Activated CD4-positive, alpha-beta memory T cell treated with anti-CD3 and anti-CD28 coated beads, Interleukin-2, amount 10 ng/mL, durations not matched to agents 7 days and 5 days (primary cell): ENCODE measurements at regions not wholly inside any gene's neighbourhood (a gene's known extent, or its start where the extent isn't known, plus 50 kb on each side); places are given as distances from the start of the nearest gene placed in this dataset.

Experiments used
- CTCF ChIA-PET: fragments of 350-600 bp; sonication (Branson Sonifier 250); formaldehyde crosslinking; loops from one replicate; lab custom pipeline; 2021; ENCODE audit warnings: antibody characterized with exemption, inconsistent platforms; lab: Charles Lee
- POLR2A ChIA-PET: fragments of 350-600 bp; sonication (Branson Sonifier 250); formaldehyde crosslinking; loops from one replicate; lab custom pipeline; 2021; ENCODE audit warnings: antibody characterized with exemption; lab: Charles Lee
- DNase-seq: peaks from one replicate; pipeline ENCODE4 v3.0.0-alpha.2; 2020
- H3K27ac Mint-ChIP-seq: one replicate; pipeline ENCODE4 v1.8.0; 2021; ENCODE audit warnings: mild to moderate bottlenecking, mixed read lengths
- H3K27me3 Mint-ChIP-seq: one replicate; pipeline ENCODE4 v1.8.0; 2021; ENCODE audit warnings: mixed read lengths
- H3K36me3 Mint-ChIP-seq: one replicate; pipeline ENCODE4 v1.8.0; 2021; ENCODE audit warnings: low read depth, mixed read lengths
- H3K4me1 Mint-ChIP-seq: one replicate; pipeline ENCODE4 v1.8.0; 2021; ENCODE audit warnings: mixed read lengths
- H3K4me3 Mint-ChIP-seq: one replicate; pipeline ENCODE4 v1.8.0; 2021; ENCODE audit warnings: mild to moderate bottlenecking, mixed read lengths
- H3K9me3 Mint-ChIP-seq: one replicate; pipeline ENCODE4 v1.8.0; 2021; ENCODE audit warnings: mixed read lengths

- H3K27me3 Mint-ChIP-seq: no peaks in the 10 kb centered on the region
- H3K4me1 Mint-ChIP-seq: no peaks in the 10 kb centered on the region
- DNase-seq: no peak
- H3K27ac Mint-ChIP-seq: no peak overlapping the region
- POLR2A ChIA-PET: no interaction called here
- H3K36me3 Mint-ChIP-seq: no peaks in the 10 kb centered on the region
- CTCF ChIA-PET: no interaction called here
- H3K4me3 Mint-ChIP-seq: no peak overlapping the region
- H3K9me3 Mint-ChIP-seq: peaks cover 6% of the 10 kb centered on the region
Observed at GRCh38 chr15:96014939-96015338, 315.6 kb upstream of the NR2F2 start.

- H3K27me3 Mint-ChIP-seq: no peaks in the 10 kb centered on the region
- H3K4me3 Mint-ChIP-seq: no peak overlapping the region
- no peaks in the 10 kb centered on the region for H3K36me3 Mint-ChIP-seq
- ChIA-PET POLR2A (no interaction called here), CTCF (no interaction called here)
- H3K4me1 Mint-ChIP-seq: no peaks in the 10 kb centered on the region
- no peak for DNase-seq
- peaks cover 8% of the 10 kb centered on the region for H3K9me3 Mint-ChIP-seq
- H3K27ac Mint-ChIP-seq: no peak overlapping the region
Observed at GRCh38 chr15:96019114-96019513, 311.4 kb upstream of the NR2F2 start.

- Mint-ChIP-seq H3K4me3 (no peak overlapping the region), H3K27ac (no peak overlapping the region), H3K36me3 (no peaks in the 10 kb centered on the region), H3K27me3 (no peaks in the 10 kb centered on the region), H3K9me3 (peaks cover 8% of the 10 kb centered on the region), H3K4me1 (no peaks in the 10 kb centered on the region)
- ChIA-PET POLR2A (no interaction called here), CTCF (no interaction called here)
- DNase-seq: no peak
Observed at GRCh38 chr15:96020133-96020532, 310.4 kb upstream of the NR2F2 start.

- ChIA-PET POLR2A (no interaction called here), CTCF (no interaction called here)
- Mint-ChIP-seq H3K9me3 (peaks cover 7% of the 10 kb centered on the region), H3K36me3 (no peaks in the 10 kb centered on the region), H3K4me1 (no peaks in the 10 kb centered on the region), H3K27me3 (no peaks in the 10 kb centered on the region), H3K27ac (no peak overlapping the region), H3K4me3 (no peak overlapping the region)
- no peak for DNase-seq
Observed at GRCh38 chr15:96020797-96021196, 309.7 kb upstream of the NR2F2 start.

- ChIA-PET POLR2A (no interaction called here), CTCF (no interaction called here)
- no peak for DNase-seq
- Mint-ChIP-seq H3K27ac (no peak overlapping the region), H3K4me1 (no peaks in the 10 kb centered on the region), H3K9me3 (peaks cover 5% of the 10 kb centered on the region), H3K4me3 (no peak overlapping the region), H3K27me3 (no peaks in the 10 kb centered on the region), H3K36me3 (no peaks in the 10 kb centered on the region)
Observed at GRCh38 chr15:96023081-96023480, 307.4 kb upstream of the NR2F2 start.

GRCh38 chr15:96027501-96027900 lies 303.0 kb upstream of the NR2F2 start:
- Mint-ChIP-seq H3K27ac (no peak overlapping the region), H3K27me3 (peaks cover 7% of the 10 kb centered on the region), H3K36me3 (no peaks in the 10 kb centered on the region), H3K4me1 (no peaks in the 10 kb centered on the region), H3K9me3 (peaks cover 2% of the 10 kb centered on the region), H3K4me3 (no peak overlapping the region)
- ChIA-PET POLR2A (no interaction called here), CTCF (no interaction called here)
- no peak for DNase-seq

- CTCF ChIA-PET: no interaction called here
- H3K27me3 Mint-ChIP-seq: peaks cover 7% of the 10 kb centered on the region
- H3K9me3 Mint-ChIP-seq: peaks cover 2% of the 10 kb centered on the region
- no peak overlapping the region for H3K27ac Mint-ChIP-seq
- H3K36me3 Mint-ChIP-seq: no peaks in the 10 kb centered on the region
- no peak for DNase-seq
- H3K4me1 Mint-ChIP-seq: no peaks in the 10 kb centered on the region
- no peak overlapping the region for H3K4me3 Mint-ChIP-seq
- POLR2A ChIA-PET: no interaction called here
Observed at GRCh38 chr15:96028620-96029019, 301.9 kb upstream of the NR2F2 start.

- no peaks in the 10 kb centered on the region for H3K4me1 Mint-ChIP-seq
- POLR2A ChIA-PET: no interaction called here
- H3K36me3 Mint-ChIP-seq: no peaks in the 10 kb centered on the region
- H3K4me3 Mint-ChIP-seq: no peak overlapping the region
- DNase-seq: no peak
- peaks cover 7% of the 10 kb centered on the region for H3K27me3 Mint-ChIP-seq
- CTCF ChIA-PET: no interaction called here
- no peaks in the 10 kb centered on the region for H3K9me3 Mint-ChIP-seq
- no peak overlapping the region for H3K27ac Mint-ChIP-seq
Observed at GRCh38 chr15:96029172-96029571, 301.3 kb upstream of the NR2F2 start.

GRCh38 chr15:96031426-96032110 lies 298.9 kb upstream of the NR2F2 start:
- no peaks in the 10 kb centered on the region for H3K4me1 Mint-ChIP-seq
- H3K27me3 Mint-ChIP-seq: peaks cover 13% of the 10 kb centered on the region
- no peak overlapping the region for H3K4me3 Mint-ChIP-seq
- H3K9me3 Mint-ChIP-seq: no peaks in the 10 kb centered on the region
- ChIA-PET POLR2A (no interaction called here), CTCF (no interaction called here)
- H3K36me3 Mint-ChIP-seq: no peaks in the 10 kb centered on the region
- no peak overlapping the region for H3K27ac Mint-ChIP-seq
- DNase-seq: no peak

- H3K4me3 Mint-ChIP-seq: no peak overlapping the region
- H3K4me1 Mint-ChIP-seq: peaks cover 8% of the 10 kb centered on the region
- DNase-seq: no peak
- H3K27ac Mint-ChIP-seq: no peak overlapping the region
- H3K9me3 Mint-ChIP-seq: no peaks in the 10 kb centered on the region
- H3K27me3 Mint-ChIP-seq: peaks cover 24% of the 10 kb centered on the region
- no peaks in the 10 kb centered on the region for H3K36me3 Mint-ChIP-seq
- POLR2A ChIA-PET: no interaction called here
- CTCF ChIA-PET: no interaction called here
Observed at GRCh38 chr15:96035091-96035490, 295.4 kb upstream of the NR2F2 start.

- no peaks in the 10 kb centered on the region for H3K9me3 Mint-ChIP-seq
- peaks cover 27% of the 10 kb centered on the region for H3K27me3 Mint-ChIP-seq
- no peaks in the 10 kb centered on the region for H3K36me3 Mint-ChIP-seq
- no peak overlapping the region for H3K4me3 Mint-ChIP-seq
- no peak overlapping the region for H3K27ac Mint-ChIP-seq
- ChIA-PET POLR2A (no interaction called here), CTCF (no interaction called here)
- peaks cover 8% of the 10 kb centered on the region for H3K4me1 Mint-ChIP-seq
- DNase-seq: no peak
Observed at GRCh38 chr15:96035635-96036034, 294.9 kb upstream of the NR2F2 start.

GRCh38 chr15:96037584-96037983 lies 292.9 kb upstream of the NR2F2 start:
- Mint-ChIP-seq H3K36me3 (no peaks in the 10 kb centered on the region), H3K27me3 (peaks cover 26% of the 10 kb centered on the region), H3K4me1 (peaks cover 8% of the 10 kb centered on the region), H3K4me3 (no peak overlapping the region), H3K9me3 (no peaks in the 10 kb centered on the region), H3K27ac (no peak overlapping the region)
- DNase-seq: no peak
- ChIA-PET CTCF (no interaction called here), POLR2A (no interaction called here)

- Mint-ChIP-seq H3K9me3 (no peaks in the 10 kb centered on the region), H3K36me3 (no peaks in the 10 kb centered on the region), H3K27ac (no peak overlapping the region), H3K4me3 (no peak overlapping the region), H3K4me1 (peaks cover 8% of the 10 kb centered on the region), H3K27me3 (peaks cover 26% of the 10 kb centered on the region)
- POLR2A ChIA-PET: no interaction called here
- no peak for DNase-seq
- CTCF ChIA-PET: no interaction called here
Observed at GRCh38 chr15:96038131-96038530, 292.4 kb upstream of the NR2F2 start.

GRCh38 chr15:96038650-96039049 lies 291.9 kb upstream of the NR2F2 start:
- H3K4me3 Mint-ChIP-seq: no peak overlapping the region
- peaks cover 8% of the 10 kb centered on the region for H3K4me1 Mint-ChIP-seq
- H3K27ac Mint-ChIP-seq: no peak overlapping the region
- ChIA-PET CTCF (no interaction called here), POLR2A (no interaction called here)
- H3K27me3 Mint-ChIP-seq: peaks cover 26% of the 10 kb centered on the region
- no peaks in the 10 kb centered on the region for H3K9me3 Mint-ChIP-seq
- H3K36me3 Mint-ChIP-seq: no peaks in the 10 kb centered on the region
- DNase-seq: no peak
